Mesenchymal stem cell (in vitro differentiated cells and primary cell): ENCODE measurements at regions not wholly inside any gene's neighbourhood (a gene's known extent, or its start where the extent isn't known, plus 50 kb on each side); places are given as distances from the start of the nearest gene placed in this dataset.
A peak's percentile ranks its signal among the peaks of the same experiment; 100 is the strongest.
"Not testable (repeated sequence)": the region's sequence is repeated elsewhere in the genome, so short reads cannot be mapped to it uniquely, and the experiment has no call there.

ENCODE experiments used
- DNase-seq: peaks from one replicate; pipeline ENCODE4 v3.0.0-alpha.2; 2013
- H2AFZ ChIP-seq: one replicate; pipeline ENCODE4 v1.6.1; 2013; ENCODE audit warnings: low read depth, mild to moderate bottlenecking, control low read depth, inconsistent platforms, low read length, moderate library complexity
- H2AK5ac ChIP-seq: 2 replicates; pipeline ENCODE4 v1.6.1; 2013; ENCODE audit warnings: low read length, moderate library complexity, mild to moderate bottlenecking, inconsistent platforms; ENCODE audit not compliant: severe bottlenecking
- H2BK120ac ChIP-seq: one replicate; pipeline ENCODE4 v1.6.1; 2013; ENCODE audit warnings: low read depth, mild to moderate bottlenecking, inconsistent platforms, low read length, moderate library complexity
- H2BK12ac ChIP-seq, 2 experiments: one replicate each; pipeline ENCODE4 v1.6.1; 2013; ENCODE audit warnings: inconsistent platforms in 2 of 2, low read length in 2 of 2, mild to moderate bottlenecking in 2 of 2, moderate library complexity in 2 of 2, control low read depth in 1 of 2
- H2BK15ac ChIP-seq: one replicate; pipeline ENCODE4 v1.6.1; 2013; ENCODE audit warnings: mild to moderate bottlenecking, low read depth, inconsistent platforms; ENCODE audit not compliant: poor library complexity, severe bottlenecking
- H2BK5ac ChIP-seq: 2 replicates; pipeline ENCODE4 v1.6.1; 2013; ENCODE audit warnings: low read depth, mild to moderate bottlenecking, low read length, control low read depth, inconsistent platforms; ENCODE audit not compliant: poor library complexity, severe bottlenecking
- H3K14ac ChIP-seq, 2 experiments: one replicate each; pipeline ENCODE4 v1.6.1; 2013; ENCODE audit warnings: inconsistent platforms in 2 of 2, low read length in 2 of 2, control low read depth in 1 of 2, mild to moderate bottlenecking in 1 of 2, moderate library complexity in 1 of 2
- H3K18ac ChIP-seq, 2 experiments: one replicate each; pipeline ENCODE4 v1.6.1; 2013; ENCODE audit warnings: inconsistent platforms in 2 of 2, low read length in 2 of 2, control low read depth in 1 of 2, low read depth in 1 of 2, mild to moderate bottlenecking in 1 of 2
- H3K23ac ChIP-seq, 2 experiments: one replicate each; pipeline ENCODE4 v1.6.1; 2013; ENCODE audit warnings: inconsistent platforms in 2 of 2, low read length in 2 of 2, mild to moderate bottlenecking in 2 of 2, moderate library complexity in 2 of 2, control low read depth in 1 of 2
- H3K27ac ChIP-seq: 2 replicates; pipeline ENCODE4 v1.5.1; 2013; ENCODE audit warnings: mild to moderate bottlenecking, moderate library complexity, low read length, control low read depth, inconsistent platforms; ENCODE audit not compliant: poor library complexity, severe bottlenecking
- H3K27me3 ChIP-seq, 2 experiments: 2 replicates each; pipeline versions ENCODE4 v1.6.1 to v1.7.0; 2013; ENCODE audit warnings: low read length in 2 of 2, mild to moderate bottlenecking in 2 of 2, moderate library complexity in 2 of 2, control low read depth in 1 of 2, inconsistent platforms in 1 of 2; ENCODE audit not compliant: control insufficient read depth in 1 of 2, insufficient read depth in 1 of 2
- H3K36me3 ChIP-seq, 2 experiments: 2 replicates each; pipeline versions ENCODE4 v1.6.1 to v1.7.0; 2013; ENCODE audit warnings: low read length in 2 of 2, control low read depth in 1 of 2, inconsistent platforms in 1 of 2, low read depth in 1 of 2, mild to moderate bottlenecking in 1 of 2; ENCODE audit not compliant: insufficient read depth in 2 of 2, control insufficient read depth in 1 of 2
- H3K4ac ChIP-seq, 2 experiments: one replicate each; pipeline ENCODE4 v1.6.1; 2013; ENCODE audit warnings: inconsistent platforms in 2 of 2, low read length in 2 of 2, mild to moderate bottlenecking in 2 of 2, moderate library complexity in 2 of 2, control low read depth in 1 of 2, low read depth in 1 of 2
- H3K4me1 ChIP-seq: 2 replicates; pipeline ENCODE4 v1.6.1; 2013; ENCODE audit warnings: low read depth, low read length, control low read depth; ENCODE audit not compliant: control insufficient read depth, insufficient read depth
- H3K4me2 ChIP-seq: 2 replicates; pipeline ENCODE4 v1.6.1; 2013; ENCODE audit warnings: low read length, mild to moderate bottlenecking, inconsistent platforms; ENCODE audit not compliant: poor library complexity, severe bottlenecking
- H3K4me3 ChIP-seq, 2 experiments: 2 replicates each; pipeline versions ENCODE4 v1.5.1 to v1.7.0; 2013; ENCODE audit warnings: low read length in 2 of 2, mild to moderate bottlenecking in 2 of 2, control low read depth in 1 of 2, low read depth in 1 of 2; ENCODE audit not compliant: insufficient read depth in 1 of 2
- H3K79me1 ChIP-seq: replicated peaks from 2 replicates; pipeline ENCODE4 v1.6.1; 2013; ENCODE audit warnings: mild to moderate bottlenecking, control low read depth, low read length, inconsistent platforms; ENCODE audit not compliant: poor library complexity, severe bottlenecking
- H3K9ac ChIP-seq: 2 replicates; pipeline ENCODE4 v1.7.0; 2013; ENCODE audit warnings: mild to moderate bottlenecking, low read length, moderate library complexity
- H3K9me3 ChIP-seq: 2 replicates; pipeline ENCODE4 v1.7.0; 2013; ENCODE audit warnings: mild to moderate bottlenecking, low read length; ENCODE audit not compliant: control insufficient read depth
- H4K8ac ChIP-seq: one replicate; pipeline ENCODE4 v1.6.1; 2013; ENCODE audit warnings: inconsistent platforms, mild to moderate bottlenecking, low read length, moderate library complexity
- H4K91ac ChIP-seq: one replicate; pipeline ENCODE4 v1.6.1; 2013; ENCODE audit warnings: mild to moderate bottlenecking, low read length, inconsistent platforms
- WGBS: methylation state at CpG from one replicate; pipeline ENCODE4 v1.1.7; 2013; ENCODE audit warnings: mixed read lengths; 5-methylcytosine and 5-hydroxymethylcytosine counted together

- no peak overlapping the region for H2BK15ac ChIP-seq
- H3K9me3 ChIP-seq: no peaks in the 10 kb centered on the region
- H3K4me2 ChIP-seq: no peak overlapping the region
- no peak overlapping the region for H3K4me3 ChIP-seq
- H2AFZ ChIP-seq: no peak overlapping the region
- H3K14ac ChIP-seq: no peak overlapping the region
- no peak overlapping the region for H2BK120ac ChIP-seq
- H3K4me1 ChIP-seq: no peaks in the 10 kb centered on the region
- H3K23ac ChIP-seq: no peak overlapping the region
- no peaks in the 10 kb centered on the region for H3K79me1 ChIP-seq
- no peak overlapping the region for H3K9ac ChIP-seq
- no peaks in the 10 kb centered on the region for H3K36me3 ChIP-seq
- H3K27ac ChIP-seq: no peak overlapping the region
- no peak overlapping the region for H2BK5ac ChIP-seq
- H2AK5ac ChIP-seq: no peak overlapping the region
- no peak overlapping the region for H2BK12ac ChIP-seq
- no peak overlapping the region for H4K8ac ChIP-seq
- H4K91ac ChIP-seq: no peak overlapping the region
- WGBS: 69% methylated on average over 1 of the region's 1 CpG
- H3K4ac ChIP-seq: no peak overlapping the region
- no peak overlapping the region for H3K18ac ChIP-seq
- DNase-seq: no peak
- no peaks in the 10 kb centered on the region for H3K27me3 ChIP-seq
These were observed 97.2 kb upstream of the KCNJ18 start for GRCh38 chr17:21595086-21595485.

- 50% methylated on average over 4 of the region's 5 CpGs for WGBS
- no peak overlapping the region for H2AFZ ChIP-seq
- H3K79me1 ChIP-seq: no peaks in the 10 kb centered on the region
- no peak overlapping the region for H3K23ac ChIP-seq
- H3K18ac ChIP-seq: no peak overlapping the region
- no peak overlapping the region for H3K4me2 ChIP-seq
- H3K14ac ChIP-seq: no peak overlapping the region
- no peak overlapping the region for H3K4ac ChIP-seq
- H3K36me3 ChIP-seq: no peaks in the 10 kb centered on the region
- no peak overlapping the region for H2BK120ac ChIP-seq
- no peak overlapping the region for H4K8ac ChIP-seq
- H2BK15ac ChIP-seq: no peak overlapping the region
- peak overlapping the region; percentile 7 for H4K91ac ChIP-seq
- H3K4me3 ChIP-seq: peak overlapping the region in 1 of 2 experiments; percentile 33
- H3K9ac ChIP-seq: no peak overlapping the region
- H3K27ac ChIP-seq: no peak overlapping the region
- H3K9me3 ChIP-seq: no peaks in the 10 kb centered on the region
- no peak overlapping the region for H2BK5ac ChIP-seq
- no peak overlapping the region for H2BK12ac ChIP-seq
- H3K4me1 ChIP-seq: no peaks in the 10 kb centered on the region
- no peak overlapping the region for H2AK5ac ChIP-seq
- no peak for DNase-seq
- no peaks in the 10 kb centered on the region for H3K27me3 ChIP-seq
These were observed 90.1 kb upstream of the KCNJ18 start for GRCh38 chr17:21602176-21602575.

GRCh38 chr17:21603292-21603691 is 89.0 kb upstream of the KCNJ18 start:
- H3K4me2 ChIP-seq, H3K27ac ChIP-seq, H2AK5ac ChIP-seq, H3K23ac ChIP-seq, H3K9ac ChIP-seq, H4K8ac ChIP-seq, H4K91ac ChIP-seq, H2BK12ac ChIP-seq, H2AFZ ChIP-seq, H2BK5ac ChIP-seq, H3K9me3 ChIP-seq, H3K4me1 ChIP-seq, H3K36me3 ChIP-seq, H3K4me3 ChIP-seq, H3K79me1 ChIP-seq, H3K27me3 ChIP-seq, H2BK120ac ChIP-seq, H2BK15ac ChIP-seq, DNase-seq, H3K14ac ChIP-seq, H3K18ac ChIP-seq, H3K4ac ChIP-seq: not testable (repeated sequence)
- whole genome bisulfite sequencing: 100% methylated on average over 1 of the region's 1 CpG

- H2BK120ac ChIP-seq, H3K36me3 ChIP-seq, H3K14ac ChIP-seq, H4K91ac ChIP-seq, H3K4ac ChIP-seq, H2AK5ac ChIP-seq, DNase-seq, H3K4me3 ChIP-seq, H3K9me3 ChIP-seq, H3K23ac ChIP-seq, H3K27ac ChIP-seq, H3K27me3 ChIP-seq, H2BK5ac ChIP-seq, H2BK15ac ChIP-seq, H4K8ac ChIP-seq, H2AFZ ChIP-seq, H3K4me2 ChIP-seq, H3K4me1 ChIP-seq, H3K79me1 ChIP-seq, H3K18ac ChIP-seq, H3K9ac ChIP-seq, H2BK12ac ChIP-seq: not testable (repeated sequence)
- 87% methylated on average over 8 of the region's 8 CpGs for WGBS
These were observed 80.9 kb upstream of the KCNJ18 start for GRCh38 chr17:21611443-21611842.
